GM19351 (cell line): ENCODE measurements at regions not wholly inside any gene's neighbourhood (a gene's known extent, or its start where the extent isn't known, plus 50 kb on each side); places are given as distances from the start of the nearest gene placed in this dataset.

Experiments
- ATAC-seq: cut with Tn5 transposase; IDR thresholded peaks from one replicate; pipeline ENCODE4 v1.9.1; 2021; ENCODE audit warnings: mild to moderate bottlenecking, moderate library complexity; ENCODE audit not compliant: unreplicated experiment

GRCh38 chr21:15421441-15421881, 308.3 kb upstream of the USP25 start:
- no peak for ATAC-seq

- ATAC-seq, result no peak
Measured at GRCh38 chr21:15421947-15422346, 307.8 kb upstream of the USP25 start.

GRCh38 chr21:15422783-15423182, 307.0 kb upstream of the USP25 start:
- ATAC-seq, result no peak

GRCh38 chr21:15423676-15424445, 305.9 kb upstream of the USP25 start:
- ATAC-seq, result no peak

GRCh38 chr21:15425049-15425448, 304.7 kb upstream of the USP25 start:
- ATAC-seq, result no peak

GRCh38 chr21:15430023-15430422, 299.8 kb upstream of the USP25 start:
- ATAC-seq, result no peak

- no peak for ATAC-seq
Measured at GRCh38 chr21:15430577-15430976, 299.2 kb upstream of the USP25 start.

GRCh38 chr21:15431053-15431452, 298.7 kb upstream of the USP25 start:
- no peak for ATAC-seq

GRCh38 chr21:15433091-15433490, 296.7 kb upstream of the USP25 start:
- ATAC-seq, result no peak

- no peak for ATAC-seq
Measured at GRCh38 chr21:15434163-15434905, 295.4 kb upstream of the USP25 start.

GRCh38 chr21:15436031-15436430, 293.8 kb upstream of the USP25 start:
- no peak for ATAC-seq

- peak; percentile 93 for ATAC-seq
Measured at GRCh38 chr21:15437883-15438282, 291.9 kb upstream of the USP25 start.

- no peak for ATAC-seq
Measured at GRCh38 chr21:15439726-15440125, 290.1 kb upstream of the USP25 start.

- ATAC-seq, result no peak
Measured at GRCh38 chr21:15441060-15441493, 288.7 kb upstream of the USP25 start.

- no peak for ATAC-seq
Measured at GRCh38 chr21:15441992-15442391, 287.8 kb upstream of the USP25 start.

- ATAC-seq, result no peak
Measured at GRCh38 chr21:15442743-15443469, 286.9 kb upstream of the USP25 start.

- ATAC-seq, result no peak
Measured at GRCh38 chr21:15443740-15444117, 286.1 kb upstream of the USP25 start.

- no peak for ATAC-seq
Measured at GRCh38 chr21:15444118-15444960, 285.4 kb upstream of the USP25 start.

- peak; percentile 94 for ATAC-seq
Measured at GRCh38 chr21:15445327-15445726, 284.5 kb upstream of the USP25 start.

- no peak for ATAC-seq
Measured at GRCh38 chr21:15446223-15446622, 283.6 kb upstream of the USP25 start.

- ATAC-seq, result no peak
Measured at GRCh38 chr21:15449556-15449955, 280.2 kb upstream of the USP25 start.
